ENCODE measurements at regions not wholly inside any gene's neighbourhood (a gene's known extent, or its start where the extent isn't known, plus 50 kb on each side); places are given as distances from the start of the nearest gene placed in this dataset.

DNA sequence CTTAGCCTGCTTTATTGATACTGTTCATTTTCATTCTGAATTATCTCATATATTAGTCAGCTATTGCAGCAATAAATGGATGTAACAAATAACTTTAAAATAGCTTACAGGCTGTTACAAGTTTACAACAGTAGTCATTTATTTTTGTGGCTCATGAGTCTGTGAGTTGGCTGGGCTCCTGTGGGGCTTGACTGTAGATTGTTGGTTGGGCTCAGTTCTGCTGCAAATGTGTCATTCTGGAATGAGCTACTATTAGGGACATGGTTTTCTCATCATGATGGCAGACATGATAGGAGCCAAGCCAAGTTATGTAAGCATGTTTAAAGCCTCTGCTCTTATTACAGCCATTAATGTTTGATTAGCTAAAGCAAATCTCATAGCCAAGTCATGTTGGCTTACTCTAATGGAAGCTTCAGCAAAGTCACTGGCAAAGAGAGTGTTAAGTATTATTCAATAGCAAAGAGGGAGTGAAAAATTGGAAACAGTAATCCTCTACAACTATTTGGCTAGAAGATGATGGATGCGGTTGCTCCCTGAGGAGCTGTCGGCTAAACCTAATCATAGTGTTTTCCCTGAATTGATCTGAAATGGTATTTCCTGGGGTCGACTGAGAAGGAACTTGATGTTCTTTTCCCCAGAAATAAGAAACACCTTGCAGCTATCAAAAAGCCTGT, 391.3 kb downstream of the TDRD3 start:
- no peaks in the 10 kb centered on the region for H3K4me1 ChIP-seq (ENCODE audit: control insufficient read depth, insufficient read depth, low read length)
- BruUV-seq (replicated peaks) = no TSS peak
- no peaks in the 10 kb centered on the region for H3K27me3 ChIP-seq (replicated peaks in 1 of 2; ENCODE audit: control insufficient read depth in 2 of 2, insufficient read depth in 2 of 2, low read length in 1 of 2)
- H3K4me2 ChIP-seq (ENCODE audit: control insufficient read depth, insufficient read depth) = no peak overlapping the region
- no peaks in the 10 kb centered on the region for H3K79me2 ChIP-seq (ENCODE audit: control insufficient read depth, insufficient read depth, low read length)
- intact Hi-C loops (cut with micrococcal nuclease; ENCODE audit: unreplicated experiment) (no loop called here), in situ Hi-C loops (cut with MboI) (no loop called here)
- H3K4me3 ChIP-seq = no peak overlapping the region
- H3K27ac ChIP-seq (ENCODE audit: control insufficient read depth, insufficient read depth) = no peak overlapping the region
- POLR2A ChIA-PET = no interaction called here
- FAIRE-seq (no peak), ATAC-seq (no peak), DNase-seq (ENCODE audit: low read depth, low spot score) (no peak)
- no peaks in the 10 kb centered on the region for H3K9me3 ChIP-seq (replicated peaks; ENCODE audit: control insufficient read depth, insufficient read depth, low read length)
- H3K36me3 ChIP-seq (ENCODE audit: control insufficient read depth in 2 of 2, insufficient read depth in 2 of 2, low read length in 1 of 2) = no peaks in the 10 kb centered on the region
- H3K9ac ChIP-seq (ENCODE audit: control insufficient read depth, insufficient read depth, low read length) = no peak overlapping the region
- CTCF ChIA-PET = interaction anchor here (0.7 kb wide), 1 partner anchor 414 kb away, joined by 3 read pairs; no protein-coding TSS in a partner anchor
- H2AFZ ChIP-seq (ENCODE audit: control insufficient read depth, low read depth, low read length) = no peak overlapping the region
- RAD21 ChIA-PET (ENCODE audit: unreplicated experiment) = no interaction called here
- TF ChIP-seq NFXL1 (IDR thresholded peaks at IDR 0.05; ENCODE audit: borderline replicate concordance) (no peak), BHLHE40 (IDR thresholded peaks at IDR 0.05; ENCODE audit: borderline replicate concordance in 1 of 2, low read depth in 2 of 2, low read length in 1 of 2) (no peak), RAD21 (IDR thresholded peaks at IDR 0.05; ENCODE audit: insufficient read depth, low read depth, low read length) (no peak), POLR2AphosphoS2 (IDR thresholded peaks at IDR 0.05; ENCODE audit: low read depth, low read length) (no peak), MYC (IDR thresholded peaks at IDR 0.05; ENCODE audit: insufficient read depth, insufficient read length, insufficient replicate concordance, low read length, severe bottlenecking) (no peak), RAD51 (IDR thresholded peaks at IDR 0.05) (no peak)
- TF ChIP-seq, protein P1, sequence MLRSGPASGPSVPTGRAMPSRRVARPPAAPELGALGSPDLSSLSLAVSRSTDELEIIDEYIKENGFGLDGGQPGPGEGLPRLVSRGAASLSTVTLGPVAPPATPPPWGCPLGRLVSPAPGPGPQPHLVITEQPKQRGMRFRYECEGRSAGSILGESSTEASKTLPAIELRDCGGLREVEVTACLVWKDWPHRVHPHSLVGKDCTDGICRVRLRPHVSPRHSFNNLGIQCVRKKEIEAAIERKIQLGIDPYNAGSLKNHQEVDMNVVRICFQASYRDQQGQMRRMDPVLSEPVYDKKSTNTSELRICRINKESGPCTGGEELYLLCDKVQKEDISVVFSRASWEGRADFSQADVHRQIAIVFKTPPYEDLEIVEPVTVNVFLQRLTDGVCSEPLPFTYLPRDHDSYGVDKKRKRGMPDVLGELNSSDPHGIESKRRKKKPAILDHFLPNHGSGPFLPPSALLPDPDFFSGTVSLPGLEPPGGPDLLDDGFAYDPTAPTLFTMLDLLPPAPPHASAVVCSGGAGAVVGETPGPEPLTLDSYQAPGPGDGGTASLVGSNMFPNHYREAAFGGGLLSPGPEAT (IDR thresholded peaks at IDR 0.05; ENCODE audit: low read depth) = no peak
- no peaks in the 10 kb centered on the region for H4K20me1 ChIP-seq (ENCODE audit: control insufficient read depth, insufficient read depth)
- SMC1A ChIA-PET (ENCODE audit: uncharacterized antibody, unreplicated experiment) = interaction anchor here (0.7 to 0.8 kb wide), 2 partner anchors 11 to 17 kb away, joined by 3 to 4 read pairs; no protein-coding TSS in a partner anchor
- 58% methylated on average over 3 of the region's 3 CpGs for WGBS (ENCODE audit: insufficient coverage, insufficient replicate concordance, low lambda C conversion rate, missing lambda C conversion rate)

Measured in GM12878 (cell line).